Endothelial cell of umbilical vein (primary cell): ENCODE measurements at regions not wholly inside any gene's neighbourhood (a gene's known extent, or its start where the extent isn't known, plus 50 kb on each side); places are given as distances from the start of the nearest gene placed in this dataset.

Experiments used
- BruUV-seq: library from RNA; stranded (reverse); fragments of 400-500 nt; replicated peaks from 2 replicates; lab custom pipeline; 2021; lab: Mats Ljungman, UMichigan
- CTCF ChIA-PET: fragments of 300-600, 350-600 bp; sonication (Branson Sonifier 250); formaldehyde crosslinking; loops from one replicate; lab custom pipeline; 2021; ENCODE audit warnings: antibody characterized with exemption, inconsistent platforms; lab: Charles Lee
- POLR2A ChIA-PET: fragments of 300-600, 350-600 bp; sonication (Branson Sonifier 250); formaldehyde crosslinking; loops from one replicate; lab custom pipeline; 2021; ENCODE audit warnings: antibody characterized with exemption, inconsistent platforms; lab: Charles Lee
- DNase-seq: peaks from one replicate; pipeline ENCODE4 v3.0.0-alpha.2; 2011; ENCODE audit warnings: low read depth, low spot score
- FAIRE-seq: peaks from 2 replicates; lab custom pipeline; 2011; peaks lifted over from hg19 to GRCh38; lab: Jason Lieb, UNC
- H2AFZ ChIP-seq: 2 replicates; pipeline ENCODE4 v1.6.0; 2012; ENCODE audit warnings: low read depth, low read length, control low read depth, inconsistent platforms
- H3K27ac ChIP-seq: 2 replicates; pipeline ENCODE4 v1.5.1; 2011; ENCODE audit warnings: low read depth, mild to moderate bottlenecking, control low read depth, low read length, moderate library complexity; ENCODE audit not compliant: insufficient read depth
- H3K27me3 ChIP-seq, 2 experiments: 2 replicates each; pipeline versions ENCODE4 v1.6.0 to v1.6.1; 2011; ENCODE audit warnings: low read length in 2 of 2, mixed read lengths in 1 of 2; ENCODE audit not compliant: control insufficient read depth in 2 of 2, insufficient read depth in 2 of 2
- H3K36me3 ChIP-seq, 2 experiments: 2 replicates in 1 of 2; 3 replicates in 1 of 2; pipeline ENCODE4 v1.5.1; 2011; ENCODE audit warnings: low read length in 2 of 2, mild to moderate bottlenecking in 1 of 2, moderate library complexity in 1 of 2; ENCODE audit not compliant: control insufficient read depth in 2 of 2, insufficient read depth in 2 of 2; ENCODE audit errors: extremely low read depth in 1 of 2
- H3K4me1 ChIP-seq: 3 replicates; pipeline ENCODE4 v1.5.1; 2011; ENCODE audit warnings: mild to moderate bottlenecking, low read length; ENCODE audit not compliant: control insufficient read depth, insufficient read depth; ENCODE audit errors: extremely low read depth
- H3K4me2 ChIP-seq: 2 replicates; pipeline ENCODE4 v1.6.1; 2011; ENCODE audit warnings: low read length, control low read depth, mixed read lengths; ENCODE audit not compliant: insufficient read depth
- H3K4me3 ChIP-seq, 3 experiments: fragments of 200-600 bp in 1 of 3; sonication (generic), shearing (Covaris generic) in 1 of 3; replicated peaks in 1 of 3; 2 replicates each; pipeline ENCODE4 v1.5.1; 2011 to 2016; ENCODE audit warnings: control low read depth in 3 of 3, low read length in 3 of 3, mild to moderate bottlenecking in 2 of 3, inconsistent platforms in 1 of 3, low read depth in 1 of 3, moderate library complexity in 1 of 3; ENCODE audit not compliant: insufficient read depth in 1 of 3
- H3K79me2 ChIP-seq: 2 replicates; pipeline ENCODE4 v1.6.0; 2012; ENCODE audit warnings: low read length, inconsistent platforms; ENCODE audit not compliant: control insufficient read depth, insufficient read depth
- H3K9ac ChIP-seq: replicated peaks from 2 replicates; pipeline ENCODE3; 2011; ENCODE audit warnings: low read length, control low read depth; ENCODE audit not compliant: insufficient read depth; ENCODE audit errors: extremely low read depth
- H3K9me1 ChIP-seq: replicated peaks from 3 replicates; pipeline ENCODE4 v1.6.0; 2011; ENCODE audit warnings: mild to moderate bottlenecking, low read length; ENCODE audit not compliant: control insufficient read depth, insufficient read depth; ENCODE audit errors: extremely low read depth
- H3K9me3 ChIP-seq: replicated peaks from 2 replicates; pipeline ENCODE4 v1.5.1; 2012; ENCODE audit warnings: low read length, inconsistent platforms; ENCODE audit not compliant: control insufficient read depth, insufficient read depth
- H4K20me1 ChIP-seq: replicated peaks from 2 replicates; pipeline ENCODE3; 2011; ENCODE audit warnings: mild to moderate bottlenecking, low read length; ENCODE audit not compliant: control insufficient read depth, insufficient read depth; ENCODE audit errors: extremely low read depth
- CTCF ChIP-seq, 2 donors: IDR thresholded peaks; 1 replicate in 1 of 2; 2 replicates in 1 of 2; pipeline ENCODE4 v1.5.1; 2011; ENCODE audit warnings: low read length in 2 of 2, mild to moderate bottlenecking in 2 of 2, moderate library complexity in 2 of 2, control low read depth in 1 of 2, inconsistent platforms in 1 of 2, low read depth in 1 of 2; ENCODE audit not compliant: insufficient read depth in 1 of 2; ENCODE audit errors: extremely low read depth in 1 of 2
- EZH2 ChIP-seq: IDR thresholded peaks from 2 replicates; pipeline ENCODE4 v1.6.1; 2012; ENCODE audit warnings: borderline replicate concordance, low read depth, mild to moderate bottlenecking, moderate library complexity, low read length, inconsistent platforms; ENCODE audit not compliant: severe bottlenecking
- FOS ChIP-seq: IDR thresholded peaks from 2 replicates; pipeline ENCODE4 v1.6.1; 2011; ENCODE audit warnings: mild to moderate bottlenecking, low read length, moderate library complexity, borderline replicate concordance; ENCODE audit not compliant: insufficient read depth
- GATA2 ChIP-seq: IDR thresholded peaks from 2 replicates; pipeline ENCODE4 v1.7.0; 2011; ENCODE audit warnings: low read depth, mild to moderate bottlenecking, moderate library complexity, mixed read lengths, low read length; ENCODE audit not compliant: insufficient read length, insufficient read depth
- JUN ChIP-seq: IDR thresholded peaks from 2 replicates; pipeline ENCODE4 v1.6.1; 2011; ENCODE audit warnings: borderline replicate concordance, low read depth; ENCODE audit not compliant: insufficient read length, insufficient read depth
- MAX ChIP-seq: IDR thresholded peaks from 2 replicates; pipeline ENCODE4 v1.6.1; 2011; ENCODE audit not compliant: insufficient read depth, insufficient read length
- MYC ChIP-seq: IDR thresholded peaks from one replicate; pipeline ENCODE4 v1.6.1; 2011; ENCODE audit warnings: mild to moderate bottlenecking, low read depth, low read length
- POLR2A ChIP-seq: IDR thresholded peaks from 2 replicates; pipeline ENCODE4 v1.6.1; 2012; ENCODE audit warnings: low read depth, mild to moderate bottlenecking, control low read depth, low read length
- POLR2AphosphoS5 ChIP-seq: IDR thresholded peaks from 2 replicates; pipeline ENCODE4 v1.6.1; 2012; ENCODE audit warnings: low read depth, mild to moderate bottlenecking, control low read depth, low read length, moderate library complexity; ENCODE audit not compliant: insufficient read depth
- dilution Hi-C: fragments of 300-500 bp; cut with MboI; formaldehyde crosslinking; loops from one replicate; pipeline ENCODE4 v1.15.0; 2019; ENCODE audit warnings: low sequenced_read_pairs; ENCODE audit not compliant: extremely low pct_ligation_motif_present
- intact Hi-C: fragments of 100-400 bp; cut with micrococcal nuclease; formaldehyde crosslinking; loops from one replicate; pipeline ENCODE4 v1.10.0; 2022

- no peak overlapping the region for H3K4me3 ChIP-seq
- TF ChIP-seq MYC (no peak), CTCF (IDR thresholded peaks at IDR 0.05; ENCODE audit: extremely low read depth in 1 of 2, insufficient read depth in 1 of 2, low read depth in 1 of 2, low read length in 2 of 2) (no peak), EZH2 (no peak), FOS (no peak), POLR2A (no peak), GATA2 (no peak), POLR2AphosphoS5 (no peak), MAX (no peak), JUN (no peak)
- H3K9me1 ChIP-seq: no peaks in the 10 kb centered on the region
- FAIRE-seq (no peak), DNase-seq (no peak)
- H3K36me3 ChIP-seq: no peaks in the 10 kb centered on the region
- CTCF ChIA-PET: interaction anchor here (0.9 kb wide), 1 partner anchor 67 kb away, joined by 3 read pairs; no protein-coding TSS in a partner anchor
- H2AFZ ChIP-seq: no peak overlapping the region
- no peaks in the 10 kb centered on the region for H3K9me3 ChIP-seq
- dilution Hi-C loops (no loop called here), intact Hi-C loops (no loop called here)
- POLR2A ChIA-PET: no interaction called here
- no peaks in the 10 kb centered on the region for H4K20me1 ChIP-seq
- peaks cover 12% of the 10 kb centered on the region for H3K4me1 ChIP-seq
- H3K4me2 ChIP-seq: no peak overlapping the region
- BruUV-seq: no TSS peak
- H3K27ac ChIP-seq: no peak overlapping the region
- no peak overlapping the region for H3K9ac ChIP-seq
- H3K79me2 ChIP-seq: no peaks in the 10 kb centered on the region
- no peaks in the 10 kb centered on the region for H3K27me3 ChIP-seq
These were observed 73.5 kb downstream of the ARF6 start for GRCh38 chr14:49966304-49966809.
